VCaP (cell line): ENCODE measurements at regions not wholly inside any gene's neighbourhood (a gene's known extent, or its start where the extent isn't known, plus 50 kb on each side); places are given as distances from the start of the nearest gene placed in this dataset.

ENCODE experiments used
- H3K27ac ChIP-seq: fragments of 450-650 bp; 2 replicates; pipeline ENCODE4 v1.5.1; 2017
- TF ChIP-seq, protein P1 (sequence below): fragments of 450-650 bp; conservative IDR thresholded peaks from 2 replicates; pipeline ENCODE4 v1.5.1; 2017; ENCODE audit warnings: mild to moderate bottlenecking, moderate library complexity

DNA sequence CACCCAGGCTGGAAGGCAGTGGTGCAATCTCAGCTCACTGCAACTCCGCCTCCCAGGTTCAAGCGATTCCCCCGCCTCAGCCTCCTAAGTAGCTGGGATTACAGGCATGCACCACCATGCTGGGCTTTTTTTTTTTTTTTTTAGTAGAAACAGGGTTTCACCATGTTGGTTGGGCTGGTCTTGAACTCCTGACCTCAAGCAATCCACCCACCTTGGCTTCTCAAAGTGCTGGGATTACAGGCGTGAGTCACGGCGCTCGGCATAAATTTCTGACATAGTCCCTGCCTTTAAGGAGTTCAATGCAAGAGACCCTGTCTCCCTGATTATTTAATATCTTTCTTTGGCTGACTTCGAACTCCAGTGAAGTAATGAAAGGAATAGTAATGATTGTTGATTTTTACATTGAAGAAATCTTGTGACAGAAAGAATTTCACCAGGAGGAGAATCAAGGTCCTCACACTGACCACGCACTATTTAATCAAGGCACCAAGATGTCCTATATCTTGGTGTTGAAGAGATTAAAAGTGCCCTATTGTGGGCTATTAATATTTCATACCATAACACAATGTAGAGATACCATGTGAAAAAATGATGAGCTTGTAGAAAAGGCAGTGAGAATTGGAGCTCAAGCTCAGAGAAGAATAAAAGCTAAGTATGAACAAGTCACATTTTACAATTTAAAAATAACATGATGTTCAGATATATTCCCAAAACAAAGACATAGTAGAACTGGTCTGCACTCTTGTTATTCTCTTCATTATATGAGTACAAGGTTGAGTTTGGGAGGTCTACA, 71.6 kb upstream of the BLID start:
- H3K27ac ChIP-seq, result no peak overlapping the region
- TF ChIP-seq, protein P1, sequence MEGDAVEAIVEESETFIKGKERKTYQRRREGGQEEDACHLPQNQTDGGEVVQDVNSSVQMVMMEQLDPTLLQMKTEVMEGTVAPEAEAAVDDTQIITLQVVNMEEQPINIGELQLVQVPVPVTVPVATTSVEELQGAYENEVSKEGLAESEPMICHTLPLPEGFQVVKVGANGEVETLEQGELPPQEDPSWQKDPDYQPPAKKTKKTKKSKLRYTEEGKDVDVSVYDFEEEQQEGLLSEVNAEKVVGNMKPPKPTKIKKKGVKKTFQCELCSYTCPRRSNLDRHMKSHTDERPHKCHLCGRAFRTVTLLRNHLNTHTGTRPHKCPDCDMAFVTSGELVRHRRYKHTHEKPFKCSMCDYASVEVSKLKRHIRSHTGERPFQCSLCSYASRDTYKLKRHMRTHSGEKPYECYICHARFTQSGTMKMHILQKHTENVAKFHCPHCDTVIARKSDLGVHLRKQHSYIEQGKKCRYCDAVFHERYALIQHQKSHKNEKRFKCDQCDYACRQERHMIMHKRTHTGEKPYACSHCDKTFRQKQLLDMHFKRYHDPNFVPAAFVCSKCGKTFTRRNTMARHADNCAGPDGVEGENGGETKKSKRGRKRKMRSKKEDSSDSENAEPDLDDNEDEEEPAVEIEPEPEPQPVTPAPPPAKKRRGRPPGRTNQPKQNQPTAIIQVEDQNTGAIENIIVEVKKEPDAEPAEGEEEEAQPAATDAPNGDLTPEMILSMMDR, result no peak

DNA sequence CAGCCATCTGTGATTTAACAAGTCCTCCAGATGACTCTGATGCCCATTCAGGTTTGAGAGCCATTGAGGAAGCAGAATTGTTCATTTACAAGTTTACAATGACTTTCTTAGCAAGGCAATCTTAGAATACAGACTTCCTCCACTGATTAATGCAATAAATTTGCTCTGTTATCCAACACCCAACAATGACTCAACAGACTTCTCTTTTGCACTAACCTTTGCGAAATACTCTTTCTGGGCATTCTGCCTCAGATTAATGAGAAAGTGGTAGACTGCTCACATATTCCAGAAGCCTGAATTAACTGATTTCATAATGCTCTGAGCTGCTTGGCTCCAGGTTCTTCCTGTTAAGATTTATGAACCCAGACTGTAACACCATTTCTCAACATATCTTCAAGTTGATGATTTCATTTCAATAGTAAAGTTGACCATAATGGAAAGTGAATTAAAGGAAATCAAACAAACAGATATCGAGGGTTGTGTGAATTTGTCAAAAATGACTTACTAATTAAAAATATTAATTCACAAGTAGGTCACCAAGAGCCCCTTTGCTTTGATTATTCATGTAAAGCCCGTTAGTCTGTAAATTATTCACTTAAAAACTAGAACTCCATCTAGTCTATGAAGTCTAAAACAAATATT, 70.5 kb upstream of the BLID start:
- TF ChIP-seq, protein P1, result no peak
- H3K27ac ChIP-seq, result no peak overlapping the region

DNA sequence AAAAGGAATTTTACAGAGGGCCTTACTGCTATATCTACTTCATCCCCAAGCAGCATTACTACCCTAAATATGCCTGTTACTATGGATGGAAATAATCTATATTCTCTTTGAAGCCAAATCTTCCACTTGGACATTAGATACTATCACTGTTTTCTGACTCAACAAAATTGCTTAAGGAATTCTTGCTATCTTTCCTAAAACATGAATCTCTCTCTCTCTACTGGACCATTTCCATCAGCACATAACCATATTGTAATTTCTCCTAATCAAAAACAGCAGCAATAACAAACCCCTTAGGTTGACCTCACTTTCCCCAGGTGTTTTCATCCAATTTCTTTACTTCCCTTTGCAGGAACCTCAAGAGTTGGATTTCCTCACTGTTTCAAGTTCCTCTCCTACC, 67.9 kb upstream of the BLID start:
- TF ChIP-seq, protein P1, result no peak
- no peak overlapping the region for H3K27ac ChIP-seq

DNA sequence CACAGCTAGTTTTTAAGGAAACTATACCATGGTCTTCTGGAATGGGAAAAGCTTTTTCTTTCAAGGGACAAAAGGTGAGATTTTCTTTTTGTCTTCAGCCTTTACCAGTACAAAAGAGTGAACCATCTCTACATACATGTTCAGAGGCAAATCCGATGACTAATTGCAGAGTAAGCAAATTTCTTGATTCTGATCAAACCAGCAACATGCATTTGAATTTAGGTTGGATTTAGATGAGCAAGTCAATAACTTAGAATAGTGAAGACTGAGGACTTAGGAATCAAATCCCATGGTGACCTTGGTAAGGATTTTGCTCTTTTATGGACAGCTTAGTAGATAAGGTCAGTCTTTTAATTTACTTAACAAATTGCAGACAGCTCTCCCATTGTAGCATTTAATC, 65.9 kb upstream of the BLID start:
- TF ChIP-seq, protein P1, result no peak
- H3K27ac ChIP-seq, result no peak overlapping the region

DNA sequence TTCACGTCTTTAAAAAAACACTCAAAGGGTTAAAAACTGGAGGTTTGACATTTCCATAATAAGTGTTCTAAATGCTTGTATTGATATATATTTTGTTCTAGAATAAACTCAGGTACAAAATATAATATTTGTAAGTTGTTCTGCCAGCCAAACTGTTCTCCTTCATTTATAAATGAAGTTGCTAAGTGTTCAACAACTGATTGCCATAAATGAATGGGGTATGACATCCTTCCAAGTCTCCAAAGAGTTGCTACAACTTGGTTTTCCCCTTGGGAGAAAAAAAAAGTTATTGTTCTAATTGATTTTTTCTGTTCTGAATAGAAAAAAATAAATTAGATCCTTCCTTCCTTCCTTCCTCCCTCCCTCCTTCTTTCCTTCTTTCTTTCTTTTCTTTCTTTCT, 65.4 kb upstream of the BLID start:
- H3K27ac ChIP-seq, result no peak overlapping the region
- TF ChIP-seq, protein P1, result no peak

DNA sequence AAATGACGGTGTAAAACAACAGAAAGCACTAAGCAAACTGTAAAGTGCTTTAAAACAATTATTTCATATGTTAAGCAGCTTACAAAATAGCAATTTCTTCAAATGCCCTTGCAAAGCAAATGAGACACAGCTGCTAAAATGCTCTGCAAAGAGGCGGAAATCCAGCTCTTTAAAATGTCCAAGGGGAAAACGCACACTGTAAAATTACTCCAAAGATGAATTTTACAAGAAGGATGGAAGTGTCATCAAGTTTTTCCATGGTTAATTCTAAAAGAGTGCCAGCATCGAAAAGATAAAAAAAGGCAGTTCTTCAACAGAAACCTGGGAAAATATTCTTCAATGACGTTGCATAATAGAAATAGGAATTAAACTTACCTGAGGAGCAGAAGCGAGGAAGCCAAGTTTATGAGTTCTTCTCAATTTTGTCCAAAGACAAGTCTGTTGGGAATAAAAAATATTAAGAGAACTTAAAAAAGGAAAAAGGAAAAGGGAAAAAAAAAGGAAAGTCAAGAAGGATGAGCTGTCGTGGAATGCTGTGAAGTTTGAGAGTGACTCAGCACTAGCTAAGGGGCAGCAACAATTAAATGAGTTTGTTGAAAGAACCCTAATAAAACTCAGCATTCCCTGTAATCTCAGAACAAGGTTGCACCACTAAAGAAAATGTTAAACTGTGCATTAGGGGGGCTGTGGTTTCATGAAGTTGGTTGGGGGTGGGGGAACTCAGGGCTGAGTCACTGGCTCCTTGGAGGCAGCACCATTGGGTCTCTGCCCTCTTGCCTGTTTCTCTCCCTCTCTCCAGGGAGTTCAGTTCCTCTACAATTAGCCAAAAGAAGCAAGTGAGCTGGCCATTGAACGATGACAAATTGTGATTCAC, 64.2 kb upstream of the BLID start:
- TF ChIP-seq, protein P1, result no peak
- no peak overlapping the region for H3K27ac ChIP-seq

DNA sequence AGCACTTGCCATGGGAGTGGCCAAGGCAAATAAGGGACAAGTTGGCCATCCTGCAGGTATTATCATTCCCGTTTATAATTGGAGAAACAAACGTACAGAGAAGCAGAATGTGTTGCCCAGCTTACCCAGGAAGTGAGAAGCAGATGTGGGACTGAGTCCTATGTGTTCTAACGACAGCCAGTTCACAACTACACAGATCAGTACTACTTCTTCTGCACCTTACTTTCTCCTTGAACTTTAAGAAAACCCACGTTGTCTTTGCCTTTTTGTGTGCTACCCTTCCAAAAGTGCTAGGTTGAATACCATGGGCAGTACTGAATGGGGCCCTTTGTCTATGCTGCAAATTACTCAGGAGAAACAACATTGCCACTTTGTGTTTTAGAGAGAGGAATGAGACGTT, 62.8 kb upstream of the BLID start:
- H3K27ac ChIP-seq, result no peak overlapping the region
- TF ChIP-seq, protein P1, result no peak
